Left lung (tissue), 4 donors: ENCODE measurements at regions not wholly inside any gene's neighbourhood (a gene's known extent, or its start where the extent isn't known, plus 50 kb on each side); places are given as distances from the start of the nearest gene placed in this dataset.

Source experiments
- ATAC-seq: fragments of 200-7000 bp; cut with Tn5 transposase; one replicate; pipeline ENCODE4 v1.9.1; 2020; ENCODE audit warnings: moderate library complexity
- DNase-seq, 4 donors: peaks; one replicate each; pipeline ENCODE4 v3.0.0-alpha.2; 2013 to 2020
- H3K27ac ChIP-seq, 2 donors: fragments of 200-600 bp; sonication (generic) in 1 of 2; one replicate each; pipeline versions ENCODE4 v1.5.0 to v1.8.0; 2020 to 2021
- H3K27me3 ChIP-seq, 2 donors: fragments of 200-600 bp; sonication (generic) in 1 of 2; one replicate each; pipeline versions ENCODE4 v1.5.0 to v1.8.0; 2020 to 2021
- H3K36me3 ChIP-seq, 2 donors: fragments of 200-600 bp; sonication (generic) in 1 of 2; one replicate each; pipeline versions ENCODE4 v1.5.0 to v1.8.0; 2020 to 2021
- H3K4me1 ChIP-seq, 2 donors: fragments of 200-600 bp; one replicate each; pipeline ENCODE4 v1.8.0; 2021
- H3K4me3 ChIP-seq, 2 donors: fragments of 200-600 bp; sonication (generic) in 1 of 2; one replicate each; pipeline versions ENCODE4 v1.5.0 to v1.8.0; 2020 to 2021; ENCODE audit warnings: mild to moderate bottlenecking in 1 of 2
- H3K9me3 ChIP-seq, 2 donors: fragments of 200-600 bp; sonication (generic) in 1 of 2; one replicate each; pipeline versions ENCODE4 v1.5.0 to v1.8.0; 2020 to 2021
- CTCF ChIP-seq, 2 donors: fragments of 200-600 bp; sonication (generic) in 1 of 2; IDR thresholded peaks; one replicate each; pipeline versions ENCODE4 v1.5.0 to v1.8.0; 2021; ENCODE audit warnings: antibody characterized with exemption in 2 of 2
- intact Hi-C, 2 donors: fragments of 100-400 bp; cut with DNase I; formaldehyde crosslinking; loops; one replicate each; pipeline versions ENCODE4 v1.11.2 to v1.14.2; 2022
- donor health status: DM: no; HTN: yes; CAD: no.
- donor health status: DM: no; HTN: no; CAD: no.

- intact Hi-C loops, result no loop called here
- no peaks in the 10 kb centered on the region for H3K9me3 ChIP-seq
- DNase-seq (no peak), ATAC-seq (no peak)
- TF ChIP-seq CTCF (IDR thresholded peaks at IDR 0.05), result no peak
- H3K27ac ChIP-seq, result no peak overlapping the region
- H3K4me1 ChIP-seq, result no peaks in the 10 kb centered on the region
- no peak overlapping the region for H3K4me3 ChIP-seq
- H3K36me3 ChIP-seq, result no peaks in the 10 kb centered on the region
- H3K27me3 ChIP-seq, result no peaks in the 10 kb centered on the region
These were observed 85.3 kb upstream of the CAST start for GRCh38 chr5:96576876-96577275.

GRCh38 chr5:96577909-96578308 is 84.3 kb upstream of the CAST start:
- no peaks in the 10 kb centered on the region for H3K4me1 ChIP-seq
- ATAC-seq (no peak), DNase-seq (no peak)
- no peaks in the 10 kb centered on the region for H3K36me3 ChIP-seq
- no peaks in the 10 kb centered on the region for H3K9me3 ChIP-seq
- intact Hi-C loops, result no loop called here
- no peak overlapping the region for H3K27ac ChIP-seq
- H3K4me3 ChIP-seq, result no peak overlapping the region
- TF ChIP-seq CTCF (IDR thresholded peaks at IDR 0.05), result no peak
- no peaks in the 10 kb centered on the region for H3K27me3 ChIP-seq

GRCh38 chr5:96579711-96580110 is 82.5 kb upstream of the CAST start:
- no peaks in the 10 kb centered on the region for H3K36me3 ChIP-seq
- TF ChIP-seq CTCF (IDR thresholded peaks at IDR 0.05), result no peak
- H3K27me3 ChIP-seq, result no peaks in the 10 kb centered on the region
- no peaks in the 10 kb centered on the region for H3K9me3 ChIP-seq
- H3K4me3 ChIP-seq, result no peak overlapping the region
- H3K27ac ChIP-seq, result no peak overlapping the region
- no peak for ATAC-seq
- intact Hi-C loops, result no loop called here
- no peaks in the 10 kb centered on the region for H3K4me1 ChIP-seq
- DNase-seq, result no peak

GRCh38 chr5:96582343-96582742 is 79.8 kb upstream of the CAST start:
- H3K4me3 ChIP-seq, result no peak overlapping the region
- TF ChIP-seq CTCF (IDR thresholded peaks at IDR 0.05), result no peak
- H3K4me1 ChIP-seq, result no peaks in the 10 kb centered on the region
- ATAC-seq (no peak), DNase-seq (no peak)
- no peaks in the 10 kb centered on the region for H3K27me3 ChIP-seq
- no peak overlapping the region for H3K27ac ChIP-seq
- intact Hi-C loops, result no loop called here
- H3K36me3 ChIP-seq, result no peaks in the 10 kb centered on the region
- H3K9me3 ChIP-seq, result no peaks in the 10 kb centered on the region

- no peak for ATAC-seq
- Histone ChIP-seq H3K27ac (no peak overlapping the region), H3K9me3 (no peaks in the 10 kb centered on the region), H3K27me3 (no peaks in the 10 kb centered on the region), H3K4me1 (no peaks in the 10 kb centered on the region), H3K36me3 (no peaks in the 10 kb centered on the region), H3K4me3 (no peak overlapping the region)
- TF ChIP-seq CTCF (IDR thresholded peaks at IDR 0.05), result no peak
- no peak for DNase-seq
- intact Hi-C loops, result no loop called here
These were observed 77.5 kb upstream of the CAST start for GRCh38 chr5:96584712-96585111.
